K562 (cell line): ENCODE measurements at regions not wholly inside any gene's neighbourhood (a gene's known extent, or its start where the extent isn't known, plus 50 kb on each side); places are given as distances from the start of the nearest gene placed in this dataset.
"Not testable (repeated sequence)": the region's sequence is repeated elsewhere in the genome, so short reads cannot be mapped to it uniquely, and the experiment has no call there.

Experiments
- CC2D1A ChIP-seq: fragments of 450-650 bp; IDR thresholded peaks from 2 replicates; pipeline ENCODE4 v1.6.1; 2017; ENCODE audit warnings: mild to moderate bottlenecking
- DMBX1 ChIP-seq: fragments of 250-450 bp; sonication (Bioruptor Pico); IDR thresholded peaks from 2 replicates; pipeline ENCODE4 v1.8.0; 2022; ENCODE audit warnings: inconsistent platforms, mild to moderate bottlenecking, moderate library complexity, borderline replicate concordance
- FOXK2 ChIP-seq, 2 experiments: fragments of 450-650 bp; IDR thresholded peaks in 1 of 2; conservative IDR thresholded peaks in 1 of 2; 2 replicates each; pipeline ENCODE4 v1.6.1; 2016; ENCODE audit warnings: low read depth in 2 of 2, mild to moderate bottlenecking in 1 of 2
- FOXM1 ChIP-seq, 2 experiments: fragments of 450-650 bp in 1 of 2; sonication (generic) in 1 of 2; formaldehyde crosslinking in 1 of 2; IDR thresholded peaks; 2 replicates each; pipeline versions ENCODE4 v1.6.1 to v1.9.0; 2017 to 2022; ENCODE audit warnings: low read depth in 2 of 2, mild to moderate bottlenecking in 2 of 2, missing genetic modification reagents in 1 of 2, moderate library complexity in 1 of 2
- GATA2 ChIP-seq: sonication (generic); formaldehyde crosslinking; IDR thresholded peaks from 2 replicates; pipeline ENCODE4 v1.4.0; 2020; ENCODE audit warnings: mild to moderate bottlenecking, missing genetic modification reagents
- GTF2A2 ChIP-seq: IDR thresholded peaks from 2 replicates; pipeline ENCODE4 v1.6.1; 2016; ENCODE audit warnings: mild to moderate bottlenecking, missing genetic modification characterization, missing compliant biosample characterization
- HDAC2 ChIP-seq: fragments of 450-650 bp; IDR thresholded peaks from 2 replicates; pipeline ENCODE4 v1.6.1; 2016; ENCODE audit warnings: mild to moderate bottlenecking
- HDAC3 ChIP-seq: fragments of 450-650 bp; IDR thresholded peaks from 2 replicates; pipeline ENCODE4 v1.6.1; 2018; ENCODE audit warnings: borderline replicate concordance, mild to moderate bottlenecking, moderate library complexity; ENCODE audit not compliant: partially characterized antibody
- KLF6 ChIP-seq: fragments of 250-450 bp; sonication (Bioruptor Pico); IDR thresholded peaks from 2 replicates; pipeline ENCODE4 v1.4.0; 2020; ENCODE audit warnings: mild to moderate bottlenecking, moderate library complexity, borderline replicate concordance
- MTA1 ChIP-seq: fragments of 450-650 bp; IDR thresholded peaks from 2 replicates; pipeline ENCODE4 v1.6.1; 2017; ENCODE audit warnings: borderline replicate concordance
- NCOA4 ChIP-seq: fragments of 450-650 bp; IDR thresholded peaks from 2 replicates; pipeline ENCODE4 v1.6.1; 2018; ENCODE audit warnings: mild to moderate bottlenecking; ENCODE audit not compliant: partially characterized antibody
- NCOR1 ChIP-seq: fragments of 450-650 bp; IDR thresholded peaks from 2 replicates; pipeline ENCODE4 v1.6.1; 2016; ENCODE audit warnings: mild to moderate bottlenecking, moderate library complexity
- NEUROD1 ChIP-seq: fragments of 150-350 bp; IDR thresholded peaks from 2 replicates; pipeline ENCODE4 v1.6.1; 2014; ENCODE audit warnings: borderline replicate concordance, low read length, low read depth; ENCODE audit not compliant: partially characterized antibody
- NFIC ChIP-seq: fragments of 450-650 bp; IDR thresholded peaks from 2 replicates; pipeline ENCODE4 v1.6.1; 2017; ENCODE audit warnings: mild to moderate bottlenecking, inconsistent platforms
- NFRKB ChIP-seq: fragments of 450-650 bp; IDR thresholded peaks from 2 replicates; pipeline ENCODE4 v1.6.1; 2016; ENCODE audit warnings: low read depth
- POLR2A ChIP-seq: fragments of 450-650 bp; conservative IDR thresholded peaks from 2 replicates; pipeline ENCODE4 v1.6.1; 2016
- POLR2AphosphoS5 ChIP-seq: IDR thresholded peaks from 2 replicates; pipeline ENCODE4 v1.6.1; 2011; ENCODE audit warnings: mild to moderate bottlenecking, low read depth, low read length, moderate library complexity; ENCODE audit not compliant: control insufficient read depth, insufficient read depth
- RNF2 ChIP-seq: sonication (generic); IDR thresholded peaks from 2 replicates; pipeline ENCODE4 v1.6.1; 2016
- SMARCA4 ChIP-seq: fragments of 450-650 bp; IDR thresholded peaks from 2 replicates; pipeline ENCODE4 v1.6.1; 2016
- TAF7 ChIP-seq: fragments of 450-650 bp; IDR thresholded peaks from 2 replicates; pipeline ENCODE4 v1.6.1; 2016; ENCODE audit warnings: missing genetic modification characterization, missing compliant biosample characterization
- TEAD2 ChIP-seq: fragments of 450-650 bp; IDR thresholded peaks from 2 replicates; pipeline ENCODE4 v1.6.1; 2016; ENCODE audit warnings: missing genetic modification characterization, control low read depth, missing compliant biosample characterization
- ZC3H8 ChIP-seq: fragments of 450-650 bp; IDR thresholded peaks from 2 replicates; pipeline ENCODE4 v1.6.1; 2017
- ZEB2 ChIP-seq: fragments of 450-650 bp; IDR thresholded peaks from 2 replicates; pipeline ENCODE4 v1.6.1; 2016
- ZNF354B ChIP-seq: fragments of 250-450 bp; sonication (Bioruptor Pico); IDR thresholded peaks from 2 replicates; pipeline ENCODE4 v1.4.0; 2020
- TF ChIP-seq, protein P1 (sequence below): fragments of 450-650 bp; IDR thresholded peaks from 2 replicates; pipeline ENCODE4 v1.6.1; 2016; ENCODE audit warnings: missing biosample characterization, missing genetic modification characterization
- TF ChIP-seq, protein P2 (sequence below): sonication (generic); formaldehyde crosslinking; IDR thresholded peaks from 2 replicates; pipeline ENCODE4 v1.8.0; 2022; ENCODE audit warnings: missing genetic modification reagents, mild to moderate bottlenecking, moderate library complexity, borderline replicate concordance
- TF ChIP-seq, protein P3 (sequence below), 2 experiments: fragments of 200-800 bp in 1 of 2; sonication (Bioruptor generic) in 1 of 2; sonication (generic) in 1 of 2; formaldehyde crosslinking in 1 of 2; IDR thresholded peaks in 1 of 2; conservative IDR thresholded peaks in 1 of 2; 2 replicates each; pipeline versions ENCODE4 v1.5.0 to v1.6.1; 2016 to 2020; ENCODE audit warnings: missing compliant biosample characterization in 1 of 2, missing genetic modification characterization in 1 of 2, missing genetic modification reagents in 1 of 2

DNA sequence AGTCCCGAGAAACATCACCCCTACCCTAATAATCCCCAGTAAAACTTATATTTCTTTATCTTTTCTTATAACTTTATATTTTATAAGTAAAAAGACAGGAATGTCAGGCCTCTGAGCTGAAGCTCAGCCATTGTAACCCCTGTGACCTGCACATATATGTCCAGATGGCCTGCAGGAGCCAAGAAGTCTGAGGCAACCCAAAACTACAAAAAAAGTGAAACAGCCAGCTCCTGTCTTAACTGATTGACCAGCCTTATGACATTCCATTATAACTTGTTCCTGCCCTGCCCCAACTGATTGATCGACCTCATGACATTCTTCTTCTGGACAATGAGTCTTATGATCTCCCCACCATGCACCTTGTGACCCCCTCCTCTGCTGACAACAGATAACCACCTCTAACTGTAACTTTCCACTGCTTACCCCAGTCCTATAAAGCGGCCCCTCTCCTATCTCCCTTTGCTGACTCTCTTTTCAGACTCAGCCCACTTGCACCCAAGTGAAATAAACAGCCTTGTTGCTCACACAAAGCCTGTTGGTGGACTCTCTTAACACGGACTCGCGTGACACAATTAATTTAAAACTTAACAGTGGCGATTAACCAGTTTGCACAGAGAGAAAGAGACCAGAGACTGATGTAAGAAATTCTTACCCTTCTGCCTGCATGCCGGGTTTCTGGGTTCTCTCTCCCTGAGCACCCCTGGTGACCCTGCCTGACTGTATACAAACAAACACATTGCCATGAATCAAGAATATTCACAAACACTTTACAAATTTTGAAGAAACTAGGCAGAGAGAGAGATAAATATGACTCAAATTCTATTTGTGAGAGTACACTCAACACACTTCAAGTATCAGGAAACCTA, 1109.2 kb upstream of the TMEM132C start (continued):
- TF ChIP-seq KLF6 (CRISPR knock-in tag) (peak; percentile 56; the same call in 1 of the 2 replicates), NFRKB (peak; percentile 68; the same call in 1 of the 2 replicates), TAF7 (tag) (0 out of 2 replicates have a peak, but pooled peaks have one; percentile 10), GATA2 (CRISPR knock-in tag) (peak; percentile 90), FOXK2 (conservative IDR thresholded peaks at IDR 0.05 in 1 of 2, IDR thresholded peaks at IDR 0.05 in 1 of 2; ENCODE audit: low read depth in 2 of 2) (peak; percentile 83 to 89), NCOR1 (peak; percentile 97), FOXM1 (IDR thresholded peaks at IDR 0.05; ENCODE audit: low read depth) (peak; percentile 80), DMBX1 (CRISPR knock-in tag) (peak; percentile 89), ZNF354B (peak; percentile 44; the same call in 1 of the 2 replicates), POLR2A (peak; percentile 66), CC2D1A (peak; percentile 94; the same call in 1 of the 2 replicates), NFIC (peak; percentile 90), POLR2AphosphoS5 (peak; percentile 84), TEAD2 (tag) (0 out of 2 replicates have a peak, but pooled peaks have one; percentile 10), SMARCA4 (peak; percentile 95), MTA1 (peak; percentile 78), ZC3H8 (peak; percentile 81), NEUROD1 (peak; percentile 82), HDAC3 (peak; percentile 83), GTF2A2 (tag) (0 out of 2 replicates have a peak, but pooled peaks have one; percentile 23), HDAC2 (peak; percentile 86), NCOA4 (peak; percentile 65), RNF2 (peak; percentile 92), ZEB2 (peak; percentile 86)
- TF ChIP-seq, protein P1, sequence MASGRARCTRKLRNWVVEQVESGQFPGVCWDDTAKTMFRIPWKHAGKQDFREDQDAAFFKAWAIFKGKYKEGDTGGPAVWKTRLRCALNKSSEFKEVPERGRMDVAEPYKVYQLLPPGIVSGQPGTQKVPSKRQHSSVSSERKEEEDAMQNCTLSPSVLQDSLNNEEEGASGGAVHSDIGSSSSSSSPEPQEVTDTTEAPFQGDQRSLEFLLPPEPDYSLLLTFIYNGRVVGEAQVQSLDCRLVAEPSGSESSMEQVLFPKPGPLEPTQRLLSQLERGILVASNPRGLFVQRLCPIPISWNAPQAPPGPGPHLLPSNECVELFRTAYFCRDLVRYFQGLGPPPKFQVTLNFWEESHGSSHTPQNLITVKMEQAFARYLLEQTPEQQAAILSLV (tag) = 0 out of 2 replicates have a peak, but pooled peaks have one; percentile 21
- not testable (repeated sequence) for TF ChIP-seq FOXM1 (CRISPR knock-in tag; IDR thresholded peaks at IDR 0.05; ENCODE audit: low read depth)
- TF ChIP-seq, protein P2, sequence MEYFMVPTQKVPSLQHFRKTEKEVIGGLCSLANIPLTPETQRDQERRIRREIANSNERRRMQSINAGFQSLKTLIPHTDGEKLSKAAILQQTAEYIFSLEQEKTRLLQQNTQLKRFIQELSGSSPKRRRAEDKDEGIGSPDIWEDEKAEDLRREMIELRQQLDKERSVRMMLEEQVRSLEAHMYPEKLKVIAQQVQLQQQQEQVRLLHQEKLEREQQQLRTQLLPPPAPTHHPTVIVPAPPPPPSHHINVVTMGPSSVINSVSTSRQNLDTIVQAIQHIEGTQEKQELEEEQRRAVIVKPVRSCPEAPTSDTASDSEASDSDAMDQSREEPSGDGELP (CRISPR knock-in tag) = 0 out of 2 replicates have a peak, but pooled peaks have one; percentile 30
- TF ChIP-seq, protein P3, sequence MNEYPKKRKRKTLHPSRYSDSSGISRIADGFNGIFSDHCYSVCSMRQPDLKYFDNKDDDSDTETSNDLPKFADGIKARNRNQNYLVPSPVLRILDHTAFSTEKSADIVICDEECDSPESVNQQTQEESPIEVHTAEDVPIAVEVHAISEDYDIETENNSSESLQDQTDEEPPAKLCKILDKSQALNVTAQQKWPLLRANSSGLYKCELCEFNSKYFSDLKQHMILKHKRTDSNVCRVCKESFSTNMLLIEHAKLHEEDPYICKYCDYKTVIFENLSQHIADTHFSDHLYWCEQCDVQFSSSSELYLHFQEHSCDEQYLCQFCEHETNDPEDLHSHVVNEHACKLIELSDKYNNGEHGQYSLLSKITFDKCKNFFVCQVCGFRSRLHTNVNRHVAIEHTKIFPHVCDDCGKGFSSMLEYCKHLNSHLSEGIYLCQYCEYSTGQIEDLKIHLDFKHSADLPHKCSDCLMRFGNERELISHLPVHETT (CRISPR knock-in tag; conservative IDR thresholded peaks at IDR 0.05 in 1 of 2, IDR thresholded peaks at IDR 0.05 in 1 of 2) = peak in 1 of 2 experiments; percentile 75; a peak in 2 of 4 replicates
